OCI-LY1 (cell line): ENCODE measurements at regions not wholly inside any gene's neighbourhood (a gene's known extent, or its start where the extent isn't known, plus 50 kb on each side); places are given as distances from the start of the nearest gene placed in this dataset.

Source experiments
- H2AFZ ChIP-seq: fragments of 200-600 bp; sonication (generic), shearing (Covaris generic); 2 replicates; pipeline ENCODE4 v1.6.0; 2014; ENCODE audit warnings: antibody characterized with exemption, mild to moderate bottlenecking, low read length
- H3F3A ChIP-seq: fragments of 200-600 bp; sonication (generic), shearing (Covaris generic); 2 replicates; pipeline ENCODE4 v1.6.0; 2014; ENCODE audit warnings: mild to moderate bottlenecking, antibody characterized with exemption, low read length, moderate library complexity; ENCODE audit not compliant: insufficient read depth
- H3K27ac ChIP-seq: fragments of 200-600 bp; sonication (generic); 2 replicates; pipeline ENCODE4 v1.5.1; 2014; ENCODE audit warnings: low read length, mixed run types, mild to moderate bottlenecking, low read depth; ENCODE audit not compliant: poor library complexity, severe bottlenecking
- H3K27me3 ChIP-seq: fragments of 200-600 bp; sonication (generic); 2 replicates; pipeline ENCODE4 v1.6.0; 2014; ENCODE audit warnings: antibody characterized with exemption, mild to moderate bottlenecking, low read length, moderate library complexity; ENCODE audit not compliant: insufficient read depth
- H3K36me3 ChIP-seq: fragments of 200-600 bp; sonication (generic); 2 replicates; pipeline ENCODE4 v1.6.1; 2014; ENCODE audit warnings: mild to moderate bottlenecking, antibody characterized with exemption, low read length, moderate library complexity, mixed read lengths; ENCODE audit not compliant: insufficient read depth
- H3K4me1 ChIP-seq: fragments of 200-600 bp; sonication (generic); 2 replicates; pipeline ENCODE4 v1.5.1; 2014; ENCODE audit warnings: mild to moderate bottlenecking, low read length, moderate library complexity; ENCODE audit not compliant: insufficient read depth, severe bottlenecking
- H3K4me2 ChIP-seq: fragments of 200-600 bp; sonication (generic), shearing (Covaris generic); 2 replicates; pipeline ENCODE4 v1.6.1; 2014; ENCODE audit warnings: low read length
- H3K4me3 ChIP-seq: fragments of 200-600 bp; sonication (generic); 2 replicates; pipeline ENCODE4 v1.5.1; 2014; ENCODE audit warnings: low read length, low read depth, mild to moderate bottlenecking, mixed read lengths; ENCODE audit not compliant: poor library complexity, severe bottlenecking
- H3K79me2 ChIP-seq: fragments of 200-600 bp; shearing (Covaris generic); 2 replicates; pipeline ENCODE4 v1.6.1; 2016; ENCODE audit warnings: mixed run types, low read length, mixed read lengths; ENCODE audit not compliant: insufficient read depth
- H3K9ac ChIP-seq: fragments of 200-600 bp; sonication (generic), shearing (Covaris generic); 2 replicates; pipeline ENCODE4 v1.6.1; 2014; ENCODE audit warnings: mild to moderate bottlenecking, low read length, mixed read lengths
- H3K9me2 ChIP-seq: fragments of 200-600 bp; sonication (generic), shearing (Covaris generic); 2 replicates; pipeline ENCODE4 v1.6.1; 2014; ENCODE audit warnings: low read depth, mild to moderate bottlenecking, low read length, mixed read lengths
- H3K9me3 ChIP-seq: fragments of 200-600 bp; shearing (Covaris generic); 2 replicates; pipeline ENCODE4 v1.6.1; 2014; ENCODE audit warnings: low read length, mixed read lengths
- H4K20me1 ChIP-seq: fragments of 200-600 bp; sonication (generic), shearing (Covaris generic); 2 replicates; pipeline ENCODE4 v1.6.0; 2016; ENCODE audit warnings: mild to moderate bottlenecking, low read length; ENCODE audit not compliant: insufficient read depth
- CTCF ChIP-seq: fragments of 200-600 bp; sonication (generic), shearing (Covaris generic); IDR thresholded peaks from 2 replicates; pipeline ENCODE4 v1.5.1; 2017; ENCODE audit warnings: mild to moderate bottlenecking, antibody characterized with exemption, low read length, moderate library complexity, mixed read lengths
- EZH2 ChIP-seq: fragments of 200-600 bp; sonication (generic), shearing (Covaris generic); IDR thresholded peaks from 2 replicates; pipeline ENCODE4 v1.8.0; 2017; ENCODE audit warnings: borderline replicate concordance, mixed run types, mild to moderate bottlenecking, antibody characterized with exemption, low read length, moderate library complexity, mixed read lengths

GRCh38 chr18:73841661-73842060, 306.0 kb downstream of the FBXO15 start:
- no peak overlapping the region for H3K4me3 ChIP-seq
- H2AFZ ChIP-seq = no peak overlapping the region
- no peaks in the 10 kb centered on the region for H3K9me2 ChIP-seq
- H3K79me2 ChIP-seq = no peaks in the 10 kb centered on the region
- H3K4me1 ChIP-seq = no peaks in the 10 kb centered on the region
- no peak for TF ChIP-seq EZH2
- TF ChIP-seq CTCF = no peak
- no peak overlapping the region for H3K27ac ChIP-seq
- H3K9me3 ChIP-seq = no peaks in the 10 kb centered on the region
- no peaks in the 10 kb centered on the region for H3K27me3 ChIP-seq
- no peak overlapping the region for H3K4me2 ChIP-seq
- no peaks in the 10 kb centered on the region for H3F3A ChIP-seq
- no peaks in the 10 kb centered on the region for H4K20me1 ChIP-seq
- H3K36me3 ChIP-seq = no peaks in the 10 kb centered on the region
- H3K9ac ChIP-seq = no peak overlapping the region

- Histone ChIP-seq H2AFZ (no peak overlapping the region), H3K27ac (no peak overlapping the region), H3K9me3 (no peaks in the 10 kb centered on the region), H3K9ac (no peak overlapping the region), H4K20me1 (no peaks in the 10 kb centered on the region), H3K4me2 (no peak overlapping the region), H3K4me1 (no peaks in the 10 kb centered on the region), H3K4me3 (no peak overlapping the region), H3K27me3 (no peaks in the 10 kb centered on the region), H3F3A (no peaks in the 10 kb centered on the region), H3K9me2 (no peaks in the 10 kb centered on the region), H3K79me2 (no peaks in the 10 kb centered on the region), H3K36me3 (no peaks in the 10 kb centered on the region)
- TF ChIP-seq EZH2 = no peak
Measured at GRCh38 chr18:73840319-73840945, 307.2 kb downstream of the FBXO15 start.

- Histone ChIP-seq H3K9me3 (no peaks in the 10 kb centered on the region), H3K27me3 (no peaks in the 10 kb centered on the region), H3F3A (no peaks in the 10 kb centered on the region), H3K9ac (no peak overlapping the region), H4K20me1 (no peaks in the 10 kb centered on the region), H3K9me2 (no peaks in the 10 kb centered on the region), H3K36me3 (no peaks in the 10 kb centered on the region), H3K4me1 (no peaks in the 10 kb centered on the region), H2AFZ (no peak overlapping the region), H3K79me2 (no peaks in the 10 kb centered on the region), H3K27ac (no peak overlapping the region), H3K4me2 (no peak overlapping the region), H3K4me3 (no peak overlapping the region)
- TF ChIP-seq EZH2 (no peak), CTCF (no peak)
Measured at GRCh38 chr18:73839441-73839840, 308.2 kb downstream of the FBXO15 start.

- no peaks in the 10 kb centered on the region for H3K4me1 ChIP-seq
- H3K36me3 ChIP-seq = no peaks in the 10 kb centered on the region
- H2AFZ ChIP-seq = no peak overlapping the region
- H4K20me1 ChIP-seq = no peaks in the 10 kb centered on the region
- no peak overlapping the region for H3K4me3 ChIP-seq
- H3K9ac ChIP-seq = no peak overlapping the region
- H3K27ac ChIP-seq = no peak overlapping the region
- H3K9me2 ChIP-seq = no peaks in the 10 kb centered on the region
- H3K4me2 ChIP-seq = no peak overlapping the region
- H3K79me2 ChIP-seq = no peaks in the 10 kb centered on the region
- H3K9me3 ChIP-seq = no peaks in the 10 kb centered on the region
- no peaks in the 10 kb centered on the region for H3K27me3 ChIP-seq
- no peaks in the 10 kb centered on the region for H3F3A ChIP-seq
- no peak for TF ChIP-seq CTCF
- no peak for TF ChIP-seq EZH2
Measured at GRCh38 chr18:73838107-73838506, 309.5 kb downstream of the FBXO15 start.
